SK-N-SH treated with all-trans-retinoic acid at 6 μM for 48 hours (cell line): ENCODE measurements at regions not wholly inside any gene's neighbourhood (a gene's known extent, or its start where the extent isn't known, plus 50 kb on each side); places are given as distances from the start of the nearest gene placed in this dataset.

Experiments
- CREB5 ChIP-seq: fragments of 250-450 bp; sonication (Bioruptor Pico); IDR thresholded peaks from 2 replicates; pipeline ENCODE4 v1.5.1; 2020; ENCODE audit warnings: low read depth, mild to moderate bottlenecking, moderate library complexity
- ESRRG ChIP-seq: fragments of 250-450 bp; sonication (Bioruptor Pico); IDR thresholded peaks from 2 replicates; pipeline ENCODE4 v1.6.1; 2021; ENCODE audit warnings: mild to moderate bottlenecking
- GLIS3 ChIP-seq: fragments of 250-450 bp; sonication (Bioruptor Pico); IDR thresholded peaks from 2 replicates; pipeline ENCODE4 v1.5.0; 2020; ENCODE audit warnings: mild to moderate bottlenecking, moderate library complexity
- ISL1 ChIP-seq: fragments of 250-450 bp; sonication (Bioruptor Pico); IDR thresholded peaks from 2 replicates; pipeline ENCODE4 v2.1.2; 2022; ENCODE audit warnings: mild to moderate bottlenecking, moderate library complexity
- PATZ1 ChIP-seq: fragments of 250-450 bp; sonication (Bioruptor Pico); IDR thresholded peaks from 2 replicates; pipeline ENCODE4 v1.8.0; 2020; ENCODE audit warnings: mild to moderate bottlenecking, moderate library complexity, borderline replicate concordance
- POU6F1 ChIP-seq: fragments of 250-450 bp; sonication (Bioruptor Pico); IDR thresholded peaks from 2 replicates; pipeline ENCODE4 v1.8.0; 2021; ENCODE audit warnings: low read depth, mild to moderate bottlenecking, moderate library complexity, borderline replicate concordance
- TSHZ2 ChIP-seq: fragments of 250-450 bp; sonication (Bioruptor Pico); IDR thresholded peaks from 2 replicates; pipeline ENCODE4 v1.5.0; 2020; ENCODE audit warnings: mild to moderate bottlenecking, moderate library complexity
- ZFP30 ChIP-seq: fragments of 450-650 bp; formaldehyde crosslinking; IDR thresholded peaks from 2 replicates; pipeline ENCODE4 v1.5.0; 2022; ENCODE audit warnings: mild to moderate bottlenecking, moderate library complexity

GRCh38 chr3:27939521-27939920, 217.4 kb upstream of the EOMES start:
- TF ChIP-seq PATZ1 (CRISPR knock-in tag) (no peak), GLIS3 (no peak), ESRRG (CRISPR knock-in tag) (no peak), ZFP30 (CRISPR knock-in tag) (no peak), TSHZ2 (CRISPR knock-in tag) (no peak), POU6F1 (CRISPR knock-in tag) (no peak), CREB5 (CRISPR knock-in tag) (no peak), ISL1 (CRISPR knock-in tag) (no peak)
